ENCODE measurements at regions not wholly inside any gene's neighbourhood (a gene's known extent, or its start where the extent isn't known, plus 50 kb on each side); places are given as distances from the start of the nearest gene placed in this dataset.

DNA sequence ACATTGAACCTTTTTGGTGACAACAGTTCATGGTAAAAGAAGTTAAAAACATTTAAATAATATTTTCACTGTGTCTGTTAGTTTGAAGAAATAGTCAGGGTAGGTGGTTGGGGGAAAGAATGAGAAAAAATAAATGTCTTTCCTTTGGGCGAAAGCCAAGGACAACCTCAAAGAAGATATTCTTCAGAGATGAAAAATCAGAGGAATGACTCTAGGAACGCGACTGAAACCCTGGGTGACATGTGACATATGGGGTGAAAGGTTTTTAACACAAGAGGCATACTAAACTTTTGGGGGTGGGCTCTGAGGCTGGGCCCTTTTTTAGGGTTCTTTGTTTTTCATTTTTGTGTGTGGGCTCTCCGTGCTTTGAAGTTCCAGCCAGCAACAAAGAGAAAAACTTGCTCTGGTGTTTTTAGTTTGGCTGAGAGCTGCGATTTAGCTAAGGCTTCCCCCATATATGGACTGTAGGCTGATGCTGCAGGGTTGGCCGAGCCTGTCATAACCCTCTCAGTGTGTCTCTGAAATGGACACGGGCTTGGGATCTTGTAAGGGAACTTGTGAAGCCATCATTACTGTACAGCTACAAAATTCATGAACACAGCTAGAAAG is 610.1 kb upstream of the ARID1B start:
- TF ChIP-seq, protein P1, sequence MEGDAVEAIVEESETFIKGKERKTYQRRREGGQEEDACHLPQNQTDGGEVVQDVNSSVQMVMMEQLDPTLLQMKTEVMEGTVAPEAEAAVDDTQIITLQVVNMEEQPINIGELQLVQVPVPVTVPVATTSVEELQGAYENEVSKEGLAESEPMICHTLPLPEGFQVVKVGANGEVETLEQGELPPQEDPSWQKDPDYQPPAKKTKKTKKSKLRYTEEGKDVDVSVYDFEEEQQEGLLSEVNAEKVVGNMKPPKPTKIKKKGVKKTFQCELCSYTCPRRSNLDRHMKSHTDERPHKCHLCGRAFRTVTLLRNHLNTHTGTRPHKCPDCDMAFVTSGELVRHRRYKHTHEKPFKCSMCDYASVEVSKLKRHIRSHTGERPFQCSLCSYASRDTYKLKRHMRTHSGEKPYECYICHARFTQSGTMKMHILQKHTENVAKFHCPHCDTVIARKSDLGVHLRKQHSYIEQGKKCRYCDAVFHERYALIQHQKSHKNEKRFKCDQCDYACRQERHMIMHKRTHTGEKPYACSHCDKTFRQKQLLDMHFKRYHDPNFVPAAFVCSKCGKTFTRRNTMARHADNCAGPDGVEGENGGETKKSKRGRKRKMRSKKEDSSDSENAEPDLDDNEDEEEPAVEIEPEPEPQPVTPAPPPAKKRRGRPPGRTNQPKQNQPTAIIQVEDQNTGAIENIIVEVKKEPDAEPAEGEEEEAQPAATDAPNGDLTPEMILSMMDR (conservative IDR thresholded peaks at IDR 0.05; ENCODE audit: low read length): no peak
- no peak for TF ChIP-seq EZH2phosphoT487 (IDR thresholded peaks at IDR 0.05; ENCODE audit: borderline replicate concordance, low read depth, low read length)

Measured in OCI-LY7 (cell line).